HCT116 (cell line): ENCODE measurements at regions not wholly inside any gene's neighbourhood (a gene's known extent, or its start where the extent isn't known, plus 50 kb on each side); places are given as distances from the start of the nearest gene placed in this dataset.

Experiments
- ATAC-seq: fragments of 200-7000 bp; cut with Tn5 transposase; 2 replicates; pipeline ENCODE4 v1.9.1; 2020; ENCODE audit warnings: mild to moderate bottlenecking, moderate library complexity
- BruUV-seq: library from RNA; stranded (reverse); fragments of 400-500 nt; replicated peaks from 2 replicates; lab custom pipeline; 2021; lab: Mats Ljungman, UMichigan
- CTCF ChIA-PET: fragments of 300-600 bp; sonication (Branson Sonifier 250); formaldehyde crosslinking; loops from one replicate; lab custom pipeline; 2021; ENCODE audit warnings: antibody characterized with exemption; lab: Charles Lee
- POLR2A ChIA-PET: fragments of 300-600, 350-600 bp; sonication (Branson Sonifier 250); formaldehyde crosslinking; loops from one replicate; lab custom pipeline; 2021; ENCODE audit warnings: antibody characterized with exemption; lab: Charles Lee
- RAD21 ChIA-PET, 2 experiments: fragments of 300-600 bp; sonication (Branson Sonifier 250); formaldehyde crosslinking; loops; one replicate each; lab custom pipeline; 2023; ENCODE audit warnings: low total read pairs in 2 of 2; ENCODE audit not compliant: uncharacterized antibody in 2 of 2, unreplicated experiment in 2 of 2, low non-redundant PET in 1 of 2; lab: Charles Lee
- DNase-seq: peaks from one replicate; pipeline ENCODE4 v3.0.0-alpha.2; 2010; ENCODE audit warnings: low read depth, low spot score
- H2AFZ ChIP-seq: fragments of 200-600 bp; shearing (Covaris generic), sonication (generic); 2 replicates; pipeline ENCODE4 v1.6.1; 2017; ENCODE audit warnings: low read depth, mixed run types, mixed read lengths, antibody characterized with exemption, low read length; ENCODE audit not compliant: poor library complexity, severe bottlenecking
- H3K27ac ChIP-seq: 2 replicates; pipeline ENCODE4 v1.5.1; 2012; ENCODE audit warnings: low read depth, low read length
- H3K27me3 ChIP-seq: fragments of 200-600 bp; sonication (generic); 2 replicates; pipeline ENCODE4 v1.6.1; 2016; ENCODE audit warnings: mixed run types, low read length, mixed read lengths; ENCODE audit not compliant: insufficient read depth
- H3K36me3 ChIP-seq, 2 experiments: fragments of 200-500 bp in 1 of 2; fragments of 200-600 bp in 1 of 2; sonication (Bioruptor generic) in 1 of 2; sonication (generic) in 1 of 2; 2 replicates each; pipeline versions ENCODE4 v1.5.1 to v1.6.1; 2014 to 2016; ENCODE audit warnings: low read length in 2 of 2, inconsistent platforms in 1 of 2, mixed read lengths in 1 of 2, mixed run types in 1 of 2; ENCODE audit not compliant: insufficient read depth in 2 of 2, control insufficient read depth in 1 of 2
- H3K4me1 ChIP-seq, 2 experiments: fragments of 200-600 bp in 1 of 2; sonication (generic) in 1 of 2; 2 replicates each; pipeline versions ENCODE4 v1.5.1 to v1.6.1; 2012 to 2017; ENCODE audit warnings: low read length in 2 of 2, inconsistent platforms in 1 of 2, mild to moderate bottlenecking in 1 of 2, mixed read lengths in 1 of 2, mixed run types in 1 of 2, moderate library complexity in 1 of 2; ENCODE audit not compliant: insufficient read depth in 2 of 2, control insufficient read depth in 1 of 2
- H3K4me2 ChIP-seq: fragments of 200-600 bp; sonication (generic); 2 replicates; pipeline ENCODE4 v1.6.1; 2017; ENCODE audit warnings: mixed run types, low read length, mixed read lengths
- H3K4me3 ChIP-seq, 2 experiments: fragments of 200-600 bp in 1 of 2; sonication (generic) in 1 of 2; replicated peaks in 1 of 2; 2 replicates each; pipeline ENCODE4 v1.5.1; 2011 to 2016; ENCODE audit warnings: low read length in 2 of 2, control low read depth in 1 of 2, low read depth in 1 of 2, mild to moderate bottlenecking in 1 of 2, mixed read lengths in 1 of 2, mixed run types in 1 of 2
- H3K79me2 ChIP-seq: fragments of 200-600 bp; sonication (generic); 2 replicates; pipeline ENCODE4 v1.6.1; 2017; ENCODE audit warnings: mild to moderate bottlenecking, mixed run types, low read length, moderate library complexity, mixed read lengths; ENCODE audit not compliant: insufficient read depth
- H3K9ac ChIP-seq: fragments of 200-600 bp; sonication (generic); 2 replicates; pipeline ENCODE4 v1.6.1; 2016; ENCODE audit warnings: low read length, mixed read lengths
- H3K9me2 ChIP-seq: fragments of 200-600 bp; sonication (generic), shearing (Covaris generic); 2 replicates; pipeline ENCODE4 v1.6.1; 2017; ENCODE audit warnings: mixed run types, mild to moderate bottlenecking, moderate library complexity; ENCODE audit not compliant: insufficient read depth
- H3K9me3 ChIP-seq, 2 experiments: fragments of 200-500 bp in 1 of 2; fragments of 200-600 bp in 1 of 2; sonication (Bioruptor generic) in 1 of 2; sonication (generic) in 1 of 2; 2 replicates each; pipeline ENCODE4 v1.6.1; 2014 to 2017; ENCODE audit warnings: low read length in 2 of 2, mixed read lengths in 2 of 2, inconsistent platforms in 1 of 2, low read depth in 1 of 2, mild to moderate bottlenecking in 1 of 2, mixed run types in 1 of 2, moderate library complexity in 1 of 2; ENCODE audit not compliant: control insufficient read depth in 1 of 2, insufficient read depth in 1 of 2
- H4K20me1 ChIP-seq: fragments of 200-600 bp; sonication (generic), shearing (Covaris generic); 2 replicates; pipeline ENCODE4 v1.6.1; 2017; ENCODE audit warnings: mixed run types, mild to moderate bottlenecking, moderate library complexity; ENCODE audit not compliant: insufficient read depth
- CBX3 ChIP-seq: IDR thresholded peaks from 2 replicates; pipeline ENCODE4 v1.6.1; 2012; ENCODE audit warnings: low read depth
- CEBPB ChIP-seq: IDR thresholded peaks from 2 replicates; pipeline ENCODE4 v1.6.1; 2012; ENCODE audit warnings: low read depth
- EGR1 ChIP-seq: IDR thresholded peaks from 2 replicates; pipeline ENCODE4 v1.6.1; 2012; ENCODE audit warnings: low read depth
- ELF1 ChIP-seq: IDR thresholded peaks from 2 replicates; pipeline ENCODE4 v1.6.1; 2012; ENCODE audit warnings: low read depth, borderline replicate concordance
- EZH2phosphoT487 ChIP-seq: fragments of 200-600 bp; IDR thresholded peaks from 2 replicates; pipeline ENCODE4 v1.6.1; 2018; ENCODE audit warnings: antibody characterized with exemption, borderline replicate concordance
- FOSL1 ChIP-seq: IDR thresholded peaks from 2 replicates; pipeline ENCODE4 v1.6.1; 2012; ENCODE audit warnings: low read depth
- JUND ChIP-seq: IDR thresholded peaks from 2 replicates; pipeline ENCODE4 v1.6.1; 2012
- POLR2A ChIP-seq: IDR thresholded peaks from 2 replicates; pipeline ENCODE4 v1.7.0; 2011; ENCODE audit warnings: borderline replicate concordance; ENCODE audit not compliant: insufficient read depth, insufficient read length; ENCODE audit errors: extremely low read depth
- POLR2AphosphoS5 ChIP-seq: IDR thresholded peaks from 2 replicates; pipeline ENCODE4 v1.6.1; 2011; ENCODE audit warnings: mild to moderate bottlenecking, low read depth, low read length, moderate library complexity
- RAD21 ChIP-seq: IDR thresholded peaks from 2 replicates; pipeline ENCODE4 v1.6.1; 2012; ENCODE audit warnings: low read depth, mild to moderate bottlenecking
- SP1 ChIP-seq: IDR thresholded peaks from 2 replicates; pipeline ENCODE4 v1.6.1; 2012; ENCODE audit warnings: low read depth
- SRF ChIP-seq: IDR thresholded peaks from 2 replicates; pipeline ENCODE4 v1.6.1; 2012; ENCODE audit warnings: low read depth
- YY1 ChIP-seq: IDR thresholded peaks from 2 replicates; pipeline ENCODE4 v1.6.1; 2011; ENCODE audit warnings: low read length, low read depth, moderate library complexity, mild to moderate bottlenecking; ENCODE audit not compliant: insufficient replicate concordance; ENCODE audit errors: extremely low read depth
- ZFX ChIP-seq: fragments of 450-650 bp; IDR thresholded peaks from 2 replicates; pipeline ENCODE4 v1.6.1; 2017
- ZNF274 ChIP-seq: fragments of 200-500 bp; sonication (Bioruptor generic); IDR thresholded peaks from 2 replicates; pipeline ENCODE4 v1.6.1; 2014; ENCODE audit warnings: mild to moderate bottlenecking, low read depth, low read length, inconsistent platforms
- intact Hi-C: fragments of 100-400 bp; cut with micrococcal nuclease; formaldehyde crosslinking; loops from 2 replicates; pipeline ENCODE4 v1.10.0; 2022
- TF ChIP-seq, protein P1 (sequence below): IDR thresholded peaks from 2 replicates; pipeline ENCODE4 v1.6.1; 2011; ENCODE audit warnings: mild to moderate bottlenecking, low read length, moderate library complexity; ENCODE audit not compliant: insufficient replicate concordance; ENCODE audit errors: extremely low read depth
- TF ChIP-seq, protein P2 (sequence below): IDR thresholded peaks from 2 replicates; pipeline ENCODE4 v1.6.1; 2012; ENCODE audit warnings: low read depth
- TF ChIP-seq, protein P3 (sequence below): IDR thresholded peaks from 2 replicates; pipeline ENCODE4 v1.6.1; 2012

DNA sequence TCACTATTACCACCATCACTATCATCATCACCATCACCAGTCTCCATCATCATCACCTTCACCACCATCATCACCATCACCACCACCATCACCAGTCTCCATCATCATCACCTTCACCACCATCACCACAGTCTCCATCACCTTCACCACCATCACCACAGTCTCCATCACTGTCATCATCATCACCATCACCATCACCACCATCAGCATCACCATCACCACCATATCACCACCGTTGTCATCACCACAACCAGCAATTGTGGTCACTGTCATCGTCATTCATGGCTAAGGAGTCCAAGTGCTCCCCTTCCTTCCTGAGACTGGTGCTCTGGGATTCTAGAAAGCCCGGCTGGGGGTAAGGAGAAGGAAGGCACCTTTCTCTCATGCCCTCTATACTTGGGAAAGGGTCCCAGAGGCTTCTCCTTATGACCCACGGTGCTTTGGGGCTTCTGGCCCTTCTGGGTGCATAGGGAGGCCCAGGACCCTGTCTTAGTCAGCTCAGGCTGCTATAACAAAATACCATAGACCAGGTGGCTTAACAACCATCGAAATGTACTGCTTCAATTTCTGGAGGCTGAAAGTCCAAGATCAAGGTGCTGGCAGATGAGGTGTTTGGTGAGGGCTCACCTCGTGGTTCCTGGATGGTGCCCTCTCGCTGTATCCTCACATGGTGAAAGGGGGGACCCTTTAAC is 93.4 kb upstream of the GSE1 start:
- ATAC-seq, result no peak
- no peaks in the 10 kb centered on the region for H3K79me2 ChIP-seq
- H4K20me1 ChIP-seq, result no peaks in the 10 kb centered on the region
- CTCF ChIA-PET, result interaction anchor here (2.4 kb wide), 1 partner anchor 29 kb away, joined by 7 read pairs; no protein-coding TSS in a partner anchor
- no peak for DNase-seq
- H3K27me3 ChIP-seq, result no peaks in the 10 kb centered on the region
- no peaks in the 10 kb centered on the region for H3K9me3 ChIP-seq
- RAD21 ChIA-PET, result no interaction called here
- no peak overlapping the region for H3K9ac ChIP-seq
- intact Hi-C loops, result no loop called here
- H3K9me2 ChIP-seq, result no peaks in the 10 kb centered on the region
- no TSS peak for BruUV-seq
- no peak for TF ChIP-seq YY1
- TF ChIP-seq, protein P1, sequence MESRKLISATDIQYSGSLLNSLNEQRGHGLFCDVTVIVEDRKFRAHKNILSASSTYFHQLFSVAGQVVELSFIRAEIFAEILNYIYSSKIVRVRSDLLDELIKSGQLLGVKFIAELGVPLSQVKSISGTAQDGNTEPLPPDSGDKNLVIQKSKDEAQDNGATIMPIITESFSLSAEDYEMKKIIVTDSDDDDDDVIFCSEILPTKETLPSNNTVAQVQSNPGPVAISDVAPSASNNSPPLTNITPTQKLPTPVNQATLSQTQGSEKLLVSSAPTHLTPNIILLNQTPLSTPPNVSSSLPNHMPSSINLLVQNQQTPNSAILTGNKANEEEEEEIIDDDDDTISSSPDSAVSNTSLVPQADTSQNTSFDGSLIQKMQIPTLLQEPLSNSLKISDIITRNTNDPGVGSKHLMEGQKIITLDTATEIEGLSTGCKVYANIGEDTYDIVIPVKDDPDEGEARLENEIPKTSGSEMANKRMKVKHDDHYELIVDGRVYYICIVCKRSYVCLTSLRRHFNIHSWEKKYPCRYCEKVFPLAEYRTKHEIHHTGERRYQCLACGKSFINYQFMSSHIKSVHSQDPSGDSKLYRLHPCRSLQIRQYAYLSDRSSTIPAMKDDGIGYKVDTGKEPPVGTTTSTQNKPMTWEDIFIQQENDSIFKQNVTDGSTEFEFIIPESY, result no peak
- no peak for TF ChIP-seq ZFX
- TF ChIP-seq POLR2A, result no peak
- TF ChIP-seq RAD21, result no peak
- TF ChIP-seq, protein P2, sequence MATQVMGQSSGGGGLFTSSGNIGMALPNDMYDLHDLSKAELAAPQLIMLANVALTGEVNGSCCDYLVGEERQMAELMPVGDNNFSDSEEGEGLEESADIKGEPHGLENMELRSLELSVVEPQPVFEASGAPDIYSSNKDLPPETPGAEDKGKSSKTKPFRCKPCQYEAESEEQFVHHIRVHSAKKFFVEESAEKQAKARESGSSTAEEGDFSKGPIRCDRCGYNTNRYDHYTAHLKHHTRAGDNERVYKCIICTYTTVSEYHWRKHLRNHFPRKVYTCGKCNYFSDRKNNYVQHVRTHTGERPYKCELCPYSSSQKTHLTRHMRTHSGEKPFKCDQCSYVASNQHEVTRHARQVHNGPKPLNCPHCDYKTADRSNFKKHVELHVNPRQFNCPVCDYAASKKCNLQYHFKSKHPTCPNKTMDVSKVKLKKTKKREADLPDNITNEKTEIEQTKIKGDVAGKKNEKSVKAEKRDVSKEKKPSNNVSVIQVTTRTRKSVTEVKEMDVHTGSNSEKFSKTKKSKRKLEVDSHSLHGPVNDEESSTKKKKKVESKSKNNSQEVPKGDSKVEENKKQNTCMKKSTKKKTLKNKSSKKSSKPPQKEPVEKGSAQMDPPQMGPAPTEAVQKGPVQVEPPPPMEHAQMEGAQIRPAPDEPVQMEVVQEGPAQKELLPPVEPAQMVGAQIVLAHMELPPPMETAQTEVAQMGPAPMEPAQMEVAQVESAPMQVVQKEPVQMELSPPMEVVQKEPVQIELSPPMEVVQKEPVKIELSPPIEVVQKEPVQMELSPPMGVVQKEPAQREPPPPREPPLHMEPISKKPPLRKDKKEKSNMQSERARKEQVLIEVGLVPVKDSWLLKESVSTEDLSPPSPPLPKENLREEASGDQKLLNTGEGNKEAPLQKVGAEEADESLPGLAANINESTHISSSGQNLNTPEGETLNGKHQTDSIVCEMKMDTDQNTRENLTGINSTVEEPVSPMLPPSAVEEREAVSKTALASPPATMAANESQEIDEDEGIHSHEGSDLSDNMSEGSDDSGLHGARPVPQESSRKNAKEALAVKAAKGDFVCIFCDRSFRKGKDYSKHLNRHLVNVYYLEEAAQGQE, result no peak
- no peak for TF ChIP-seq CEBPB
- TF ChIP-seq SP1, result no peak
- TF ChIP-seq ELF1, result no peak
- no peak for TF ChIP-seq FOSL1
- TF ChIP-seq EGR1, result no peak
- TF ChIP-seq EZH2phosphoT487, result no peak
- no peak for TF ChIP-seq CBX3
- no peak for TF ChIP-seq ZNF274
- TF ChIP-seq, protein P3, sequence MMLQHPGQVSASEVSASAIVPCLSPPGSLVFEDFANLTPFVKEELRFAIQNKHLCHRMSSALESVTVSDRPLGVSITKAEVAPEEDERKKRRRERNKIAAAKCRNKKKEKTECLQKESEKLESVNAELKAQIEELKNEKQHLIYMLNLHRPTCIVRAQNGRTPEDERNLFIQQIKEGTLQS, result no peak
- no peak for TF ChIP-seq POLR2AphosphoS5
- TF ChIP-seq JUND, result no peak
- TF ChIP-seq SRF, result no peak
- H3K4me2 ChIP-seq, result no peak overlapping the region
- no peaks in the 10 kb centered on the region for H3K36me3 ChIP-seq
- H3K4me1 ChIP-seq, result peaks cover 59 to 62% of the 10 kb centered on the region in 2 experiments
- H3K27ac ChIP-seq, result no peak overlapping the region
- H2AFZ ChIP-seq, result no peak overlapping the region
- POLR2A ChIA-PET, result no interaction called here
- H3K4me3 ChIP-seq, result no peak overlapping the region
